ENCODE measurements at regions not wholly inside any gene's neighbourhood (a gene's known extent, or its start where the extent isn't known, plus 50 kb on each side); places are given as distances from the start of the nearest gene placed in this dataset.
"Not testable (repeated sequence)": the region's sequence is repeated elsewhere in the genome, so short reads cannot be mapped to it uniquely, and the experiment has no call there.

- no peak for DNase-seq (ENCODE audit: low read depth in 4 of 4, low spot score in 3 of 4)
Observed at GRCh38 chr5:168089201-168089887, 202.1 kb upstream of the WWC1 start.

- no peak for DNase-seq (ENCODE audit: low read depth in 4 of 4, low spot score in 3 of 4)
Observed at GRCh38 chr5:168092209-168093185, 198.9 kb upstream of the WWC1 start.

- no peak for DNase-seq (ENCODE audit: low read depth in 4 of 4, low spot score in 3 of 4)
Observed at GRCh38 chr5:168093200-168093910, 198.1 kb upstream of the WWC1 start.

GRCh38 chr5:168096525-168096924, 194.9 kb upstream of the WWC1 start:
- no peak for DNase-seq (ENCODE audit: low read depth in 4 of 4, low spot score in 3 of 4)

GRCh38 chr5:168097876-168098653, 193.4 kb upstream of the WWC1 start:
- DNase-seq (ENCODE audit: low read depth in 4 of 4, low spot score in 3 of 4) = no peak

GRCh38 chr5:168101352-168101751, 190.1 kb upstream of the WWC1 start:
- no peak for DNase-seq (ENCODE audit: low read depth in 4 of 4, low spot score in 3 of 4)

GRCh38 chr5:168103018-168103417, 188.4 kb upstream of the WWC1 start:
- not testable (repeated sequence) for DNase-seq (ENCODE audit: low read depth in 4 of 4, low spot score in 3 of 4)

- DNase-seq (ENCODE audit: low read depth in 4 of 4, low spot score in 3 of 4) = no peak
Observed at GRCh38 chr5:168104350-168104749, 187.1 kb upstream of the WWC1 start.

GRCh38 chr5:168104811-168105481, 186.5 kb upstream of the WWC1 start:
- DNase-seq (ENCODE audit: low read depth in 4 of 4, low spot score in 3 of 4) = no peak

- DNase-seq (ENCODE audit: low read depth in 4 of 4, low spot score in 3 of 4) = no peak
Observed at GRCh38 chr5:168106008-168106761, 185.3 kb upstream of the WWC1 start.

- no peak for DNase-seq (ENCODE audit: low read depth in 4 of 4, low spot score in 3 of 4)
Observed at GRCh38 chr5:168109441-168109840, 182.0 kb upstream of the WWC1 start.

GRCh38 chr5:168110384-168110783, 181.1 kb upstream of the WWC1 start:
- DNase-seq (ENCODE audit: low read depth in 4 of 4, low spot score in 3 of 4) = no peak

GRCh38 chr5:168110870-168111832, 180.3 kb upstream of the WWC1 start:
- DNase-seq (ENCODE audit: low read depth in 4 of 4, low spot score in 3 of 4) = no peak

GRCh38 chr5:168114444-168115017, 176.9 kb upstream of the WWC1 start:
- DNase-seq (ENCODE audit: low read depth in 4 of 4, low spot score in 3 of 4) = no peak

- no peak for DNase-seq (ENCODE audit: low read depth in 4 of 4, low spot score in 3 of 4)
Observed at GRCh38 chr5:168117469-168117868, 174.0 kb upstream of the WWC1 start.

GRCh38 chr5:168118042-168118668, 173.3 kb upstream of the WWC1 start:
- no peak for DNase-seq (ENCODE audit: low read depth in 4 of 4, low spot score in 3 of 4)
